T-helper 1 cell treated with Interleukin-12 subunit alpha and Interleukin-12 subunit beta and Interleukin-4 antibody, amounts not matched to agents 30 μg/mL and 1 μg/mL, for 36 hours (primary cell): ENCODE measurements at regions not wholly inside any gene's neighbourhood (a gene's known extent, or its start where the extent isn't known, plus 50 kb on each side); places are given as distances from the start of the nearest gene placed in this dataset.
"Not testable (repeated sequence)": the region's sequence is repeated elsewhere in the genome, so short reads cannot be mapped to it uniquely, and the experiment has no call there.

ENCODE experiments used
- H3K27ac Mint-ChIP-seq: one replicate; pipeline ENCODE4 v1.8.0; 2021; ENCODE audit warnings: mild to moderate bottlenecking, mixed read lengths
- H3K27me3 Mint-ChIP-seq: one replicate; pipeline ENCODE4 v1.8.0; 2021; ENCODE audit warnings: low read depth, mixed read lengths
- H3K36me3 Mint-ChIP-seq: one replicate; pipeline ENCODE4 v1.8.0; 2021; ENCODE audit warnings: low read depth, mixed read lengths
- H3K4me1 Mint-ChIP-seq: one replicate; pipeline ENCODE4 v1.8.0; 2021; ENCODE audit warnings: low read depth, mixed read lengths
- H3K4me3 Mint-ChIP-seq: one replicate; pipeline ENCODE4 v1.8.0; 2021; ENCODE audit warnings: mild to moderate bottlenecking, moderate library complexity, mixed read lengths
- H3K9me3 Mint-ChIP-seq: one replicate; pipeline ENCODE4 v1.8.0; 2021; ENCODE audit warnings: mixed read lengths

GRCh38 chr13:58999851-59000250 is 1163.9 kb downstream of the DIAPH3 start:
- H3K4me1 Mint-ChIP-seq = no peaks in the 10 kb centered on the region
- H3K4me3 Mint-ChIP-seq = no peak overlapping the region
- H3K9me3 Mint-ChIP-seq = no peaks in the 10 kb centered on the region
- H3K27me3 Mint-ChIP-seq = no peaks in the 10 kb centered on the region
- no peaks in the 10 kb centered on the region for H3K36me3 Mint-ChIP-seq
- H3K27ac Mint-ChIP-seq = no peak overlapping the region

DNA sequence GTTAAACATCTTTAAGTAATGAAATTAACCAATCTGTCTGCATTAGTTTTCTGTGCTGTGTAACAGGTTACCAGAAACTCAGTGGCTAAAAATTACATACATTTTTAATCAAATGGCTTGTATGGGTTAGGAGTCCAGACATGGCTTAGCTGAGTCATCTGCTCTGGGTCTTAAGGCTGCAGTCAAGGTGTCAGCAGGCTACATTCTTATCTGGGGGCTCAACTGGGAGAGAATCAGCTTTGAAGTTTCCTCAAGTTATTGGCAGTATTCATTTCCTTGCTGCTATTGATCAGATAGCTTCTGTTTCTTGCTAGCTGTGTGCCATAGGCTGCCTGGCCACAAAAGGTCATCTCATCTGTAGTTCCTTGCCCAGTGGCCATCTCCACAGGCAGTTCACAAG is 1163.0 kb downstream of the DIAPH3 start:
- Mint-ChIP-seq H3K27me3 (no peaks in the 10 kb centered on the region), H3K9me3 (no peaks in the 10 kb centered on the region), H3K4me3 (no peak overlapping the region), H3K36me3 (no peaks in the 10 kb centered on the region), H3K4me1 (no peaks in the 10 kb centered on the region), H3K27ac (no peak overlapping the region)

DNA sequence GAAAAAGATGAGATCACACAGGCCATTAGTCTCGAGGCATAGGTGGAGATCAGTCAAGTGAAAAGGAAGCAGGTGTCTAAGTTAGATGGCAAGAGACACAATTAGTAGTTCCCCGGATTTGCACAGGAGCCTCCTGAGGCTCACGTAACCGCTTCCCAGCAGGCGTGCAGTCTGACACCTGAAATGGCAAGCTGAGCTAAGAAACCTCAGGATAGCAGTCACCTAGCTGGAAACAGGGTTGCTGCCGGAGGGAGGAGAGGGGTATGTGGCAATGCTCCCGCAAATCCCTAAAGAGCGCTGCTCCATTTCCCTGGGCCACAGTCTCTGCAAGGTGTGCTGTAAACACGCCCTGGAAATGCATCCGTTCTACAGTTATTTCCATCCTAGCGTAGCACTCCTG is 1151.0 kb downstream of the DIAPH3 start:
- Mint-ChIP-seq H3K27me3 (no peaks in the 10 kb centered on the region), H3K27ac (no peak overlapping the region), H3K4me1 (no peaks in the 10 kb centered on the region), H3K4me3 (no peak overlapping the region), H3K9me3 (no peaks in the 10 kb centered on the region), H3K36me3 (no peaks in the 10 kb centered on the region)

- Mint-ChIP-seq H3K4me3 (no peak overlapping the region), H3K4me1 (no peaks in the 10 kb centered on the region), H3K36me3 (no peaks in the 10 kb centered on the region), H3K9me3 (no peaks in the 10 kb centered on the region), H3K27me3 (no peaks in the 10 kb centered on the region), H3K27ac (no peak overlapping the region)
Measured at GRCh38 chr13:59016250-59016649, 1147.5 kb downstream of the DIAPH3 start.

GRCh38 chr13:59024434-59024833 is 1139.3 kb downstream of the DIAPH3 start:
- Mint-ChIP-seq H3K4me1 (no peaks in the 10 kb centered on the region), H3K27ac (no peak overlapping the region), H3K27me3 (no peaks in the 10 kb centered on the region), H3K4me3 (no peak overlapping the region), H3K9me3 (no peaks in the 10 kb centered on the region), H3K36me3 (no peaks in the 10 kb centered on the region)

GRCh38 chr13:59034198-59034597 is 1129.5 kb downstream of the DIAPH3 start:
- H3K4me1 Mint-ChIP-seq = no peaks in the 10 kb centered on the region
- H3K36me3 Mint-ChIP-seq = no peaks in the 10 kb centered on the region
- H3K4me3 Mint-ChIP-seq = no peak overlapping the region
- H3K9me3 Mint-ChIP-seq = no peaks in the 10 kb centered on the region
- H3K27me3 Mint-ChIP-seq = no peaks in the 10 kb centered on the region
- H3K27ac Mint-ChIP-seq = no peak overlapping the region

DNA sequence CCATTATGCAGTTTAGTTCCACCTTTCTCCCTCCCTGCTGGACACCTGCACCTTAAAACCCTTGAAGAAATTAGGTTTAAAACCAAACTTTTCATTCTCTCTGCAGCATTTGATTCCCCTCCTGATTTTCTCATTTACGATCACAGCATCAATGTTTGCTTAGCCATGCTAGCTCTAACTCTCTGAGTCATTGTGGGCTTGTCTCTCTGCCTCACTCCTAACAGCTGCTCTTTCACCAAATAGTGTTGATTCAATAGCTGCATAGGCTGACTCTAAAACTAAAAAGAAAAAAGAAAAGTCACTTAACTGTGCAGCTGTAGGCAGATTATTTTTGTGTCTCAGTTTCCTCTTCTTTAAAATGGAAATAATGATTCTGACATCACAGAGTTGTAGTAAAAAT is 1124.9 kb downstream of the DIAPH3 start:
- no peaks in the 10 kb centered on the region for H3K9me3 Mint-ChIP-seq
- H3K27ac Mint-ChIP-seq = no peak overlapping the region
- no peak overlapping the region for H3K4me3 Mint-ChIP-seq
- no peaks in the 10 kb centered on the region for H3K36me3 Mint-ChIP-seq
- H3K27me3 Mint-ChIP-seq = no peaks in the 10 kb centered on the region
- H3K4me1 Mint-ChIP-seq = no peaks in the 10 kb centered on the region

- Mint-ChIP-seq H3K27ac (no peak overlapping the region), H3K9me3 (no peaks in the 10 kb centered on the region), H3K27me3 (no peaks in the 10 kb centered on the region), H3K36me3 (no peaks in the 10 kb centered on the region), H3K4me1 (no peaks in the 10 kb centered on the region), H3K4me3 (no peak overlapping the region)
Measured at GRCh38 chr13:59043016-59043415, 1120.7 kb downstream of the DIAPH3 start.

GRCh38 chr13:59047546-59047945 is 1116.2 kb downstream of the DIAPH3 start:
- H3K9me3 Mint-ChIP-seq = no peaks in the 10 kb centered on the region
- H3K27ac Mint-ChIP-seq = no peak overlapping the region
- no peaks in the 10 kb centered on the region for H3K4me1 Mint-ChIP-seq
- H3K27me3 Mint-ChIP-seq = no peaks in the 10 kb centered on the region
- no peaks in the 10 kb centered on the region for H3K36me3 Mint-ChIP-seq
- no peak overlapping the region for H3K4me3 Mint-ChIP-seq

- H3K4me3 Mint-ChIP-seq = no peak overlapping the region
- no peak overlapping the region for H3K27ac Mint-ChIP-seq
- H3K4me1 Mint-ChIP-seq = no peaks in the 10 kb centered on the region
- H3K9me3 Mint-ChIP-seq = no peaks in the 10 kb centered on the region
- H3K27me3 Mint-ChIP-seq = no peaks in the 10 kb centered on the region
- no peaks in the 10 kb centered on the region for H3K36me3 Mint-ChIP-seq
Measured at GRCh38 chr13:59061621-59062020, 1102.1 kb downstream of the DIAPH3 start.

- H3K4me1 Mint-ChIP-seq = no peaks in the 10 kb centered on the region
- no peak overlapping the region for H3K27ac Mint-ChIP-seq
- H3K9me3 Mint-ChIP-seq = no peaks in the 10 kb centered on the region
- no peaks in the 10 kb centered on the region for H3K36me3 Mint-ChIP-seq
- no peaks in the 10 kb centered on the region for H3K27me3 Mint-ChIP-seq
- no peak overlapping the region for H3K4me3 Mint-ChIP-seq
Measured at GRCh38 chr13:59064042-59064441, 1099.7 kb downstream of the DIAPH3 start.

DNA sequence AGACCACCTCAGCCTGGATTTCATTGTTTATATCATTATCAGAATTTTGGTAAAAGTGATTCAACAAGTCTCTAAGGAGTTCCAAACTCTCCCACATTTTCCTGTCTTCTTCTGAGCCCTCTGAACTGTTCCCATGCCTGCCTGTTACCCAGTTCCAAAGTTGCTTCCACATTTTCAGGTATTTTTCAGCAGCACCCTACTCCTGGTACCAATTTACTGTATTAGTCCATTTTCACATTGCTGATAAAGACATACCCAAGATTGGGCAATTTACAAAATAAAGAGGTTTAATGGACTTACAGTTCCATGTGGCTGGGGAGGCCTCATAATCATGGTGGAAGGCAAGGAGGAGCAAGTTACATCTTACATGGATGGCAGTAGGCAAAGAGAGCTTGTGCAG is 1087.3 kb downstream of the DIAPH3 start:
- H3K27me3 Mint-ChIP-seq, H3K4me1 Mint-ChIP-seq, H3K36me3 Mint-ChIP-seq, H3K4me3 Mint-ChIP-seq, H3K27ac Mint-ChIP-seq: not testable (repeated sequence)
- H3K9me3 Mint-ChIP-seq = peaks cover 30% of the 10 kb centered on the region

- H3K27me3 Mint-ChIP-seq = no peaks in the 10 kb centered on the region
- H3K27ac Mint-ChIP-seq = no peak overlapping the region
Measured at GRCh38 chr13:59086147-59086546, 1077.6 kb downstream of the DIAPH3 start.

DNA sequence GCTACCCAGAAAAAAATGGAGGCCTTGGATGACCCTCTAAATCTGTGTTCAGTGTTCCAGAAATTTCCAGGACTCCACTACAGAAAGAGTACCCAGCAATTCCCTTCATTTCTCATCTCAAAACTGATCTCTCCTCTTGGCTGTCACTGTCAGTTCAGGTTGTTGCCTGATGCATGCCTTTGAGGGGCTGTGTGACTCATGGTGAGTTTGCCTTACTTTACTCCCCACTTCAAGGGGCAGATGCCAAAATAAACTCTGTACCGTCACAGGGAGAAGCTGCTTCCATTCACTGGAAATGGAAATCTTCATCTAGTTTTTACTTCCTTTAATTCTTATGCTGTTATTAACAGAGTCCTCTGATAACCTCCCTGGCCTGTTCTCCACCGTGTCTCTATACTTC is 1075.0 kb downstream of the DIAPH3 start:
- H3K4me3 Mint-ChIP-seq = no peak overlapping the region
- H3K9me3 Mint-ChIP-seq = peaks cover 5% of the 10 kb centered on the region
- H3K4me1 Mint-ChIP-seq = no peaks in the 10 kb centered on the region
- H3K36me3 Mint-ChIP-seq = no peaks in the 10 kb centered on the region
- no peak overlapping the region for H3K27ac Mint-ChIP-seq
- no peaks in the 10 kb centered on the region for H3K27me3 Mint-ChIP-seq

More at GRCh38 chr13:59086147-59086546, 1077.6 kb downstream of the DIAPH3 start:
- H3K9me3 Mint-ChIP-seq = peaks cover 9% of the 10 kb centered on the region
- no peaks in the 10 kb centered on the region for H3K36me3 Mint-ChIP-seq
- H3K4me3 Mint-ChIP-seq = no peak overlapping the region
- no peaks in the 10 kb centered on the region for H3K4me1 Mint-ChIP-seq

DNA sequence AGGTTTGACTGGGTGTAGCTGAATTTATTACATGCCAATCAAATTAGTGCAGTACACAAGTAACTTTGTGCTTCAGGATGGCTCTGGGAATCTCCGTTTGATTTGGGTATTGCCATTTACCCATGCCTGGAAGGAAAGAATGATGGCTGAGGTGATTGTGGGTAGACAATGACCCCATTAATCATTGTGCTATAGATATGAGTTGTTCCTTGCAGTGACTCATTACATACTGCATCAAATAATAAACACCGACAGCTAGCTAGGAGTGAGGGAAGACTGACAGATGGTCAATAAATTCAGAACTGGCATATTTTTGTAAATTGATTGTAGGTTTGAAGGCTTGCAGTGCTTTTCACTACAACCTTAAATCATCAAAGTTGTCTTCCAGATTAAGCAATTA is 1069.5 kb downstream of the DIAPH3 start:
- no peak overlapping the region for H3K4me3 Mint-ChIP-seq
- H3K4me1 Mint-ChIP-seq = no peaks in the 10 kb centered on the region

GRCh38 chr13:59099182-59099974 is 1064.3 kb downstream of the DIAPH3 start:
- peaks cover 2% of the 10 kb centered on the region for H3K9me3 Mint-ChIP-seq
- H3K4me1 Mint-ChIP-seq = no peaks in the 10 kb centered on the region
- H3K36me3 Mint-ChIP-seq = no peaks in the 10 kb centered on the region
- no peak overlapping the region for H3K27ac Mint-ChIP-seq
- no peaks in the 10 kb centered on the region for H3K27me3 Mint-ChIP-seq
- no peak overlapping the region for H3K4me3 Mint-ChIP-seq

More for the DNA sequence above, 1069.5 kb downstream of the DIAPH3 start:
- Mint-ChIP-seq H3K27ac (no peak overlapping the region), H3K36me3 (no peaks in the 10 kb centered on the region), H3K9me3 (no peaks in the 10 kb centered on the region), H3K27me3 (no peaks in the 10 kb centered on the region)
